ENCODE measurements at regions not wholly inside any gene's neighbourhood (a gene's known extent, or its start where the extent isn't known, plus 50 kb on each side); places are given as distances from the start of the nearest gene placed in this dataset.

GRCh38 chr4:162715401-162715800 is 451.3 kb downstream of the NAF1 start:
- no peak for DNase-seq (ENCODE audit: low read depth)
- TF ChIP-seq CTCF (conservative IDR thresholded peaks at IDR 0.05; ENCODE audit: low read length): no peak
- H3K4me3 ChIP-seq (ENCODE audit: low read length): no peak overlapping the region

- no peak overlapping the region for H3K4me3 ChIP-seq (ENCODE audit: low read length)
- no peak for DNase-seq (ENCODE audit: low read depth)
- TF ChIP-seq CTCF (conservative IDR thresholded peaks at IDR 0.05; ENCODE audit: low read length): no peak
Observed at GRCh38 chr4:162707962-162708361, 458.7 kb downstream of the NAF1 start.

GRCh38 chr4:162706632-162707031 is 460.1 kb downstream of the NAF1 start:
- no peak for TF ChIP-seq CTCF (conservative IDR thresholded peaks at IDR 0.05; ENCODE audit: low read length)
- no peak overlapping the region for H3K4me3 ChIP-seq (ENCODE audit: low read length)
- DNase-seq (ENCODE audit: low read depth): no peak

GRCh38 chr4:162706051-162706450 is 460.6 kb downstream of the NAF1 start:
- H3K4me3 ChIP-seq (ENCODE audit: low read length): no peak overlapping the region
- no peak for DNase-seq (ENCODE audit: low read depth)
- no peak for TF ChIP-seq CTCF (conservative IDR thresholded peaks at IDR 0.05; ENCODE audit: low read length)

GRCh38 chr4:162705130-162705803 is 461.4 kb downstream of the NAF1 start:
- no peak for DNase-seq (ENCODE audit: low read depth)
- TF ChIP-seq CTCF (conservative IDR thresholded peaks at IDR 0.05; ENCODE audit: low read length): no peak
- no peak overlapping the region for H3K4me3 ChIP-seq (ENCODE audit: low read length)

GRCh38 chr4:162700815-162701361 is 465.8 kb downstream of the NAF1 start:
- H3K4me3 ChIP-seq (ENCODE audit: low read length): no peak overlapping the region
- DNase-seq (ENCODE audit: low read depth): no peak
- no peak for TF ChIP-seq CTCF (conservative IDR thresholded peaks at IDR 0.05; ENCODE audit: low read length)

- TF ChIP-seq CTCF (conservative IDR thresholded peaks at IDR 0.05; ENCODE audit: low read length): no peak
- H3K4me3 ChIP-seq (ENCODE audit: low read length): no peak overlapping the region
- no peak for DNase-seq (ENCODE audit: low read depth)
Observed at GRCh38 chr4:162700358-162700757, 466.3 kb downstream of the NAF1 start.
